CD1c-positive myeloid dendritic cell (primary cell): ENCODE measurements at regions not wholly inside any gene's neighbourhood (a gene's known extent, or its start where the extent isn't known, plus 50 kb on each side); places are given as distances from the start of the nearest gene placed in this dataset.

Experiments
- DNase-seq: peaks from one replicate; pipeline ENCODE4 v3.0.0-alpha.2; 2016; ENCODE audit errors: extremely low spot score

DNA sequence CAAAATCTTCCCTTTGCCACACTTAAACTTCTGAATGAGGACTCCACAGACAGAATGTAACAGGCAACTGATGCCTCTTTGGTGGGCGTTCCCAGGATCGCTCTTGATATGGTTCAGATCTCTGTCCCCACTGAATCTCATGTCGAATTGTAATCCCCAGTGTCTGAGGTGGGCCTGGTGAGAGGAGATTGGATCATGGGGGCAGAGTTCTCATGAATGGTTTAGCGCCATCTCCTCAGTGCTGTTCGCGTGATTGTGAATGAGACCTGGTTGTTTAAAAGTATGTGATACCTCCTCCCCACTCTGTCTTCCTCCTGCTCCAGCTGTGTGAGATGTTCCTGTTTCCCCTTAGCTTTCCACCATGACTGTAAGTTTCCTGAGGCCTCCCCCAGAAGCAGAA lies 111.1 kb upstream of the SLC66A3 start:
- no peak for DNase-seq

GRCh38 chr2:11045294-11045693 lies 110.0 kb upstream of the SLC66A3 start:
- DNase-seq = no peak

GRCh38 chr2:11048335-11049008 lies 106.8 kb upstream of the SLC66A3 start:
- no peak for DNase-seq

DNA sequence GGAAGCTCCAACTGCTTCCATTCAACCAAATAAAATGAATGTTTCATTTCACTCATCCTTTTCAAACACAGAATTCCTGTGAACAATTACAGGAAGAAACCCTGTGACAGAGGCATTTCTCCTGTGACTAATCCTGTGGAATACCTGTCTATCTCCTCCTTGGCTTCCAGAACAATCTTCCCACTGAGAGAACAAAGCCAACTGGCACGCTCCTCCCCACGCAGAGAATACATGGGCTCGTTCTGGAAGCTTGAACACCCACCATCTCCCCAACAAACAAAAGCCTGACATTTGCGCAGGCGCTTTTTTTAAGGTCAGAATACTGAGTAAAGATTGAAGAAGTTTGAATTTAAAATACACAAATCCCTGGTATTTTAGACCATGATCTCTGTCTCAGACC lies 104.7 kb upstream of the SLC66A3 start:
- DNase-seq = no peak

- DNase-seq = no peak
Measured at GRCh38 chr2:11051280-11051679, 104.0 kb upstream of the SLC66A3 start.

- DNase-seq = no peak
Measured at GRCh38 chr2:11053546-11053945, 101.7 kb upstream of the SLC66A3 start.

GRCh38 chr2:11054783-11055678 lies 100.2 kb upstream of the SLC66A3 start:
- DNase-seq = no peak

GRCh38 chr2:11055679-11056215 lies 99.5 kb upstream of the SLC66A3 start:
- no peak for DNase-seq

GRCh38 chr2:11056614-11057013 lies 98.7 kb upstream of the SLC66A3 start:
- no peak for DNase-seq

DNA sequence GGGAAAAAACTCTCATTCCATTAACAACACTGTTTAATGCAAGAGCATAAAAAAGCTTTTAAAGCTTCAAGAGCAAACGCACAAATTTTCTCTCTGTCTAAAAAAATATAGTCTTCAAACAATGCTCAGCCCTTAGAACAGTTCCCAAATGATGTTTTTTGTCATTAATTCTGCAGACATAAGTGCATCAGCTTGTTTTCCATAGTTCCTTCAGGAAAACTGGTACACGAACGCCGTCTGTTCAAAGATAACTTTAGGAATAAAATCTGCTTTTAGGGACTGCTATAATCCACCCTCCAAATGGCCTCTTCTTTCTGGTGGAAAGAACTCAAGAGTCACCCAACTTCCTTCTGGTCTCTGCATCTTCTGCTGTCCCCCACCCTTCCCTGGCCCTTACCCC lies 98.2 kb upstream of the SLC66A3 start:
- no peak for DNase-seq

DNA sequence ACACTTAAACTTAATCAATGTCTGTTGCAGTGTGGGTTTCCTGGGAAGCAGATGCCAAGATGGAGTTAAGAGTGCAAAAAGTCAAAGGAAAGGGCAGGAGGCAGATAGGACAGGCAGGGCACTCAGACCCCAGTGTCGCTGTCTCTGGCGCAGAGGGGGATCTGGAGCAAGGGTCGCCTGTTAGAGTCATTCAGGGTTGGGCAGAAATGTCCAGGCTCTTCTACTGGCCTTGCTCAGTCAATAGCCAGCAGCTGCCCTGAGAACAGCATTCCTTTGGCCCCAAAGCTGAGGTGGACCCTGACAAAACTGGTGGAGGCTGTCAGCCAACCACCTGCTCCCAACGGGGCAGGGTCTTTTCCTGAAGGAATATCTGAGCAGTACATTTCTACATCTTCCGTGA lies 97.1 kb upstream of the SLC66A3 start:
- DNase-seq = no peak

DNA sequence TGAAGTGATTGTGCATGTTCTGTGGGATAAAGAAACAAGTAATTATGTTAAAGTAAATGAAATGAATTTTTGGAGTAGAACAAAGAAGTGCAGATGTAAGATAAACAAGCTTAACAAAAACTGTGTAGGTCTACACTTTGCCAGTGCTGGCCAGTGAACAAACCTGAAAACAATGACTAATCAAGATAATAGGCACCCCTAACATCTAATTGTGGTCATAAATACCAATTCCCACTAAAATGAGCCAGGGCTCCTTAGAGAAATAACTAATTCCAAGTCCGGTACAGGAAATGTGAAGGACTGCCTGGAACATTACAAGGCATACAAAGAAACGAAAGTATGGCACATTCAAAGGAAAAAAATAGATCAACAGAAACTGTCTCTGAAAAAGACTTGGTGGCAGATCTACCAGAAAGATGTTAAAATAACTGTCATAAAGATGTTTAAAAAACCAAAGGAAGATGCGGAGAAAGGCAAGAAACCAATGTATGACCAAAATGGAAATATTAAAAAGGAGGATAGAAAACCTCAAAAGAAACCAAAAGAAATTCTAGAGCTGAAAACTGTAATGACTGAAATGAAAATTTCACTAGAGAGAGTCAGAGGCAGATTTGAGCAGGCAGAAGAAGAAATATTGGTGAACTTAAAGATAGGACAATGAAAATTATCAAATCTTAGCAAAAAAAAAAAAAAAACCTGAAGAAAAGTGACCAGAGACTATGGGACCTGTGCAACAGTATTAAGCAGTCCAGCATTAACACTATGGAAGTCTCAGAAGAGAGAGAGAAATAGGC lies 94.7 kb upstream of the SLC66A3 start:
- no peak for DNase-seq

DNA sequence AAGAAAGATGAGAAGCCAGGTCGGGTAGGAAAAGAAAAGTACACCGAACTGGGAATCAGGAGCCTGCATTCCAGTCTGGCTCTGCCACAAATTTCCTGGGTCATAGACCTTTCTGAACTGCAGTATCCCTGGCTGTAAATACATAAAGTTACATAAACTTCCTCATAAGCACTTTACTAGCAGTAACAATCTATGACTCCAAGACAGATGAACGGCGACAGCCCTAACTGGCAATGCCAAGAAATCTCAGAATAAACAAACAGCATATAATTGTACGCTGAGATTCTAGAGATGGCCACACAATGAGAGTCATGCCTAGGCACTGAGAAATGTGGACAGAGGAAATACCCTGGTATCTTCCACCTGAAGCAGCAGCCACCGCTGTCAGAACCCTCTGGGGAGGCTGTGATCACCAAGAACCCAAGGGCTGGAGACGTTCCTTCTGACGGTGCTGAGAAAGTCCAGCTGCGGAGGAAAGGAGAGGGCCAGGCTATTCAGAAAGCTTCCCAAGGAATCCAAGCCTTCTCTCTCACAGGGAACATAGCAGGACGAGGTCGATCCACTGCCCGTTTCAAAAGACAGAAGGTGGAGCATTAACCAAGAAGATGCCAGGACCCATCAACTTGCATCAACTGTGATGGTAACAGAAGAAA lies 89.3 kb upstream of the SLC66A3 start:
- no peak for DNase-seq

DNA sequence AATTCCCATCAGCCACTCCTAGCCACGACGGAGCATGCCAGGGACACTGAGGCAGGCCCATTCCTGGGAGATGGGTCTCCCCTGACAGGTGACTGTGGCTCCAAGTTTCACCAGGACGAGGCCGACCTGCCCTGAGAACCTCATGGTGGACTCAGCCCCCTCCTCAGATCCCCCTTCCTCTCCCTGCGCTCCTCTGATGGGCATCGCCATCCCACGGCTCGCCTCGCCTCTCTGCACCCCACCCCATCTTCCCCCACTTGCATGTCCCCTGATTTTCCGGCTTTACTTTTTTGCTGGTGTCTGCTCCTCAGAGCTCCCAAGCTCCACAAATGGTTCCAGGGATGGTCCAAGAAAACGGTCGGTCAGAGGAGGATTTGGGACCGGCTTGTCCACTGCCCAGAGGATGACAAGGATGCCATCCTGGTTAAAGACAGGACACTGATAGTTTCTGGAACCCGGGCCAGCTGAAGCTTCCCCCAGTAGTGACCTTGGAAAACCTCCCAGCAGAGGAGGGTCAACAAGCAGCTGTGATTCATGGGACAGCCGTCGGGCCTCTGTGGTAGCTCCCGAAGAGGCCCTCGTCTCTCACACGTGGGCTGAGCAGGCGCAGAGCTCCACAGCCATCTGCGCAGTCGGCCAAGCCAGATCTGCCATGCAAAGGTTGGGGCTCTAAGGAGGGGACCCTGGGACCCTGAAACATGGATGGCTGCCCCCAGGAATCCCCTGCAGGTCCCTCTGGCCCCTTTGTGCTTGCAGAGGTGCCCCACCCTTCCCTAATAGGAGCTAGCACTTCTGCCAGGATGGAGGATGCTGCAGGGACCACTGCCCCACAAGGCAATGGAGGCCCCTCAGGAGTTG lies 87.8 kb upstream of the SLC66A3 start:
- DNase-seq = no peak

- DNase-seq = no peak
Measured at GRCh38 chr2:11068079-11068741, 87.1 kb upstream of the SLC66A3 start.

DNA sequence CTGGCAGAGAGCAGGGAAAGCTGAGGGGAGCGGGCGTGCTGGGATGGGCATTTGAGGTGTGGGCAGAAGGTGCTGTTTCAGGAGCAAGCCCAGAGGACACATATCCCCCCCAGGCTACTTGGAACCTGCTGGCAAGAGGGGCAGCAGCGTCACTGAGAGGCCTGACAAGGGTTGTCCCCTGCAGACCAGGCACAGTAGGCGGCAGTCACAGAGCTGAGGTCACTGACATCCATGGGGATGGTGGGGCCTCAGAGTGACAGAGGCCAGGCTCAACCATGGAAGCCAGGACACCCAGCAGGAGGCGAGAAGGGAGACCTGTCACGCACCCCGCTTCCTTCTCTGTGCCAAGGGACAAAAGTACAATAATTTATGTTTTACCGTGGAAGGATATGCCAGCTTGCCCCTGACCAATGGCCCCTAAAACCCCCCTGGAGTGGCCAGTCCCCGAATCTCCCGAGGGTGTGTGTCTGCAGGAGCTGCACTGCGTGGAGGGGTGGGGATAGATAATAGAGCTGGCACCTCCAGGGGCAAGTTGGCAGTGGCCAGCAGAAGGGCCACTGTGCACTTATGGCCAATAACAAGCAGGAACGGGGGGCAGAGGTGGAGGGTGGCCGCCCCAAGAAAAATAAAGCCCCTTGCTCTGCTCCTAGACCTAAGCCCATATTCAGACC lies 86.3 kb upstream of the SLC66A3 start:
- no peak for DNase-seq

DNA sequence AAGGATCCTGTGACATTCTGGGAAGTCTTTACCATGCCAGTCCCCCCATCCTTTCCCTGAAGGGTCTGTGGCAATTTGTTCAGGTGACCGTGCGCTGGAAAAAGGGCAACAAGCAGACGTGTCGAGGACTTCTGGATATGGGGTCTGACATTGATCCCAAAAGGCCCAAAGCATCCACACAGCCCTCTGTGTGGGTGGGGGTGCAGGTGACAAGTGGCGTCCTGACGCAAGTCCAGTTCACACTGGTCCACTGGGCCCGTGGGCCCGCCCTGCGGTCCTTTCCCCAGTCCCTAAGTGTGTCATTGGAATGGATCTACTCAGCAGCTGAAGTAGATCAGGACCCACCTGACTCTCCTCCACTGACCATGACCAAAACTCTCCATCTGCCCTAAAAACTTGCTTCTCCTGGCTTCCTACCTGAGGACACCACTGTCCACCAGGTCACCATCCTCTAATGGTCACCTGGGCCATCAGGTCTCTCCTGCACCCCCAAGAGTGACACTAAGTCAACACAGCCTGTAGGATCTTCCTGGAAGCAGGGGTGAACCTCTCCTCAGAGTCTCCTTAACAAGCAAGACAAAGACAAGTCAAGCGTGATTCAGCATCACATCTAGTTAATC lies 85.6 kb upstream of the SLC66A3 start:
- no peak for DNase-seq

- DNase-seq = peak; percentile 20
Measured at GRCh38 chr2:11071211-11071610, 84.1 kb upstream of the SLC66A3 start.

GRCh38 chr2:11071939-11072338 lies 83.3 kb upstream of the SLC66A3 start:
- no peak for DNase-seq
